Gastrocnemius medialis (tissue), 4 donors: ENCODE measurements at regions not wholly inside any gene's neighbourhood (a gene's known extent, or its start where the extent isn't known, plus 50 kb on each side); places are given as distances from the start of the nearest gene placed in this dataset.

Experiments
- ATAC-seq, 2 donors: fragments of 150-250 bp; one replicate each; pipeline ENCODE4 v1.9.1; 2016
- DNase-seq, 2 donors: peaks; one replicate each; pipeline ENCODE4 v3.0.0-alpha.2; 2019
- H3K27ac ChIP-seq, 4 donors: fragments of 200-600 bp; sonication (generic); 1 replicate in 1 of 4; 2 replicates in 3 of 4; pipeline ENCODE4 v1.5.1; 2016 to 2018; ENCODE audit warnings: mild to moderate bottlenecking in 2 of 4, moderate library complexity in 1 of 4
- H3K27me3 ChIP-seq, 3 donors: fragments of 200-600 bp; sonication (generic) in 2 of 3; 1 replicate in 1 of 3; 2 replicates in 2 of 3; pipeline versions ENCODE4 v1.5.1 to v1.6.0; 2016 to 2019; ENCODE audit warnings: mild to moderate bottlenecking in 1 of 3, moderate library complexity in 1 of 3
- H3K36me3 ChIP-seq, 2 donors: fragments of 200-600 bp; sonication (generic) in 1 of 2; one replicate each; pipeline ENCODE4 v1.5.1; 2017 to 2018
- H3K4me1 ChIP-seq, 2 donors: fragments of 200-600 bp; sonication (generic) in 1 of 2; one replicate each; pipeline ENCODE4 v1.5.1; 2016 to 2017; ENCODE audit warnings: mild to moderate bottlenecking in 2 of 2
- H3K4me3 ChIP-seq, 4 donors: fragments of 200-600 bp; sonication (generic) in 3 of 4; 1 replicate in 1 of 4; 2 replicates in 3 of 4; pipeline ENCODE4 v1.5.1; 2016 to 2019; ENCODE audit warnings: mild to moderate bottlenecking in 2 of 4
- H3K9me3 ChIP-seq, 3 donors: fragments of 200-600 bp; sonication (generic) in 2 of 3; 1 replicate in 1 of 3; 2 replicates in 2 of 3; pipeline ENCODE4 v1.5.1; 2016 to 2019
- CTCF ChIP-seq, 5 experiments: fragments of 450-650 bp in 3 of 5; fragments of 200-600 bp in 2 of 5; sonication (generic) in 2 of 5; IDR thresholded peaks in 4 of 5; conservative IDR thresholded peaks in 1 of 5; 1 replicate in 4 of 5; 2 replicates in 1 of 5; pipeline ENCODE4 v1.5.1; 2016 to 2019; ENCODE audit warnings: antibody characterized with exemption in 5 of 5, mild to moderate bottlenecking in 3 of 5, moderate library complexity in 3 of 5
- POLR2A ChIP-seq, 2 donors: fragments of 450-650 bp; IDR thresholded peaks; one replicate each; pipeline ENCODE4 v1.6.1; 2017; ENCODE audit warnings: antibody characterized with exemption in 2 of 2, mild to moderate bottlenecking in 2 of 2, moderate library complexity in 2 of 2
- in situ Hi-C, 4 donors: fragments of 200-750 bp; cut with MboI; loops; one replicate each; pipeline versions ENCODE4 v1.15.0 to v1.8.0; 2017; ENCODE audit warnings: low sequenced_read_pairs in 4 of 4
- intact Hi-C: fragments of 100-400 bp; cut with DNase I; formaldehyde crosslinking; loops from one replicate; pipeline ENCODE4 v1.15.1; 2023; ENCODE audit warnings: low total_unique reads

GRCh38 chr1:78387871-78388270 lies 102.9 kb upstream of the PTGFR start:
- TF ChIP-seq POLR2A (IDR thresholded peaks at IDR 0.05) = no peak
- no peak for TF ChIP-seq CTCF (IDR thresholded peaks at IDR 0.05 in 4 of 5, conservative IDR thresholded peaks at IDR 0.05 in 1 of 5)
- ATAC-seq = no peak
- H3K27ac ChIP-seq = no peak overlapping the region
- in situ Hi-C loops (no loop called here), intact Hi-C loops (no loop called here)
- no peaks in the 10 kb centered on the region for H3K9me3 ChIP-seq
- DNase-seq = no peak
- H3K4me1 ChIP-seq = no peaks in the 10 kb centered on the region
- H3K27me3 ChIP-seq = no peaks in the 10 kb centered on the region
- no peaks in the 10 kb centered on the region for H3K36me3 ChIP-seq
- H3K4me3 ChIP-seq = no peak overlapping the region

- intact Hi-C loops = no loop called here
- TF ChIP-seq CTCF (IDR thresholded peaks at IDR 0.05 in 4 of 5, conservative IDR thresholded peaks at IDR 0.05 in 1 of 5) (no peak), POLR2A (IDR thresholded peaks at IDR 0.05) (no peak)
- DNase-seq = no peak
- Histone ChIP-seq H3K36me3 (no peaks in the 10 kb centered on the region), H3K9me3 (no peaks in the 10 kb centered on the region), H3K4me1 (no peaks in the 10 kb centered on the region), H3K4me3 (no peak overlapping the region), H3K27me3 (no peaks in the 10 kb centered on the region), H3K27ac (no peak overlapping the region)
- ATAC-seq = no peak
- in situ Hi-C loops = no loop called here
Observed at GRCh38 chr1:78388275-78388674, 102.5 kb upstream of the PTGFR start.

- H3K36me3 ChIP-seq = no peaks in the 10 kb centered on the region
- no peak overlapping the region for H3K4me3 ChIP-seq
- H3K4me1 ChIP-seq = no peaks in the 10 kb centered on the region
- no peak for TF ChIP-seq POLR2A (IDR thresholded peaks at IDR 0.05)
- TF ChIP-seq CTCF (IDR thresholded peaks at IDR 0.05 in 4 of 5, conservative IDR thresholded peaks at IDR 0.05 in 1 of 5) = no peak
- DNase-seq (no peak), ATAC-seq (no peak)
- intact Hi-C loops = no loop called here
- H3K27ac ChIP-seq = no peak overlapping the region
- no peaks in the 10 kb centered on the region for H3K27me3 ChIP-seq
- no peaks in the 10 kb centered on the region for H3K9me3 ChIP-seq
- in situ Hi-C loops = no loop called here
Observed at GRCh38 chr1:78401148-78401547, 89.6 kb upstream of the PTGFR start.

- Histone ChIP-seq H3K27ac (no peak overlapping the region), H3K4me3 (no peak overlapping the region), H3K27me3 (no peaks in the 10 kb centered on the region), H3K36me3 (no peaks in the 10 kb centered on the region), H3K4me1 (no peaks in the 10 kb centered on the region), H3K9me3 (no peaks in the 10 kb centered on the region)
- intact Hi-C loops (no loop called here), in situ Hi-C loops (no loop called here)
- TF ChIP-seq POLR2A (IDR thresholded peaks at IDR 0.05) (no peak), CTCF (IDR thresholded peaks at IDR 0.05 in 4 of 5, conservative IDR thresholded peaks at IDR 0.05 in 1 of 5) (no peak)
- ATAC-seq (no peak), DNase-seq (no peak)
Observed at GRCh38 chr1:78408192-78408591, 82.6 kb upstream of the PTGFR start.

GRCh38 chr1:78408810-78409209 lies 82.0 kb upstream of the PTGFR start:
- no peaks in the 10 kb centered on the region for H3K9me3 ChIP-seq
- H3K4me3 ChIP-seq = no peak overlapping the region
- TF ChIP-seq CTCF (IDR thresholded peaks at IDR 0.05 in 4 of 5, conservative IDR thresholded peaks at IDR 0.05 in 1 of 5) = no peak
- no peak for TF ChIP-seq POLR2A (IDR thresholded peaks at IDR 0.05)
- no peak overlapping the region for H3K27ac ChIP-seq
- no peaks in the 10 kb centered on the region for H3K4me1 ChIP-seq
- H3K36me3 ChIP-seq = no peaks in the 10 kb centered on the region
- intact Hi-C loops = no loop called here
- in situ Hi-C loops = no loop called here
- ATAC-seq (no peak), DNase-seq (no peak)
- H3K27me3 ChIP-seq = no peaks in the 10 kb centered on the region
